NOMO-1 treated with dmso at 0.1 percent for 144 hours (cell line): ENCODE measurements at regions not wholly inside any gene's neighbourhood (a gene's known extent, or its start where the extent isn't known, plus 50 kb on each side); places are given as distances from the start of the nearest gene placed in this dataset.
"Not testable (repeated sequence)": the region's sequence is repeated elsewhere in the genome, so short reads cannot be mapped to it uniquely, and the experiment has no call there.

ENCODE experiments used
- DNase-seq: peaks from one replicate; lab custom pipeline; 2025; ENCODE audit not compliant: unreplicated experiment; lab: John Stamatoyannopoulos, UW

GRCh38 chr1:224529844-224530243 is 86.3 kb upstream of the CNIH3 start:
- no peak for DNase-seq

- DNase-seq, result no peak
Measured at GRCh38 chr1:224533517-224533916, 82.6 kb upstream of the CNIH3 start.

- DNase-seq, result no peak
Measured at GRCh38 chr1:224534731-224535130, 81.4 kb upstream of the CNIH3 start.

- DNase-seq, result no peak
Measured at GRCh38 chr1:224535641-224536040, 80.5 kb upstream of the CNIH3 start.

GRCh38 chr1:224539971-224540370 is 76.1 kb upstream of the CNIH3 start:
- peak; percentile 11 for DNase-seq

GRCh38 chr1:224540535-224540934 is 75.6 kb upstream of the CNIH3 start:
- DNase-seq, result no peak

- no peak for DNase-seq
Measured at GRCh38 chr1:224541072-224541790, 74.9 kb upstream of the CNIH3 start.

- DNase-seq, result no peak
Measured at GRCh38 chr1:224541901-224542630, 74.1 kb upstream of the CNIH3 start.

- DNase-seq, result peak; percentile 76
Measured at GRCh38 chr1:224542783-224543440, 73.2 kb upstream of the CNIH3 start.

- DNase-seq, result no peak
Measured at GRCh38 chr1:224543453-224543852, 72.7 kb upstream of the CNIH3 start.

- DNase-seq, result no peak
Measured at GRCh38 chr1:224544346-224545110, 71.6 kb upstream of the CNIH3 start.

- no peak for DNase-seq
Measured at GRCh38 chr1:224545571-224545970, 70.5 kb upstream of the CNIH3 start.

- DNase-seq, result no peak
Measured at GRCh38 chr1:224548676-224549075, 67.4 kb upstream of the CNIH3 start.

- DNase-seq, result not testable (repeated sequence)
Measured at GRCh38 chr1:224551189-224551588, 64.9 kb upstream of the CNIH3 start.

GRCh38 chr1:224554056-224554455 is 62.1 kb upstream of the CNIH3 start:
- no peak for DNase-seq

GRCh38 chr1:224554620-224555259 is 61.4 kb upstream of the CNIH3 start:
- no peak for DNase-seq

GRCh38 chr1:224558904-224559303 is 57.2 kb upstream of the CNIH3 start:
- DNase-seq, result no peak

GRCh38 chr1:224559981-224560728 is 56.0 kb upstream of the CNIH3 start:
- no peak for DNase-seq

- DNase-seq, result not testable (repeated sequence)
Measured at GRCh38 chr1:224562881-224563280, 53.2 kb upstream of the CNIH3 start.

- DNase-seq, result no peak
Measured at GRCh38 chr1:224563666-224564065, 52.5 kb upstream of the CNIH3 start.
